ENCODE measurements at regions not wholly inside any gene's neighbourhood (a gene's known extent, or its start where the extent isn't known, plus 50 kb on each side); places are given as distances from the start of the nearest gene placed in this dataset.
A peak's percentile ranks its signal among the peaks of the same experiment; 100 is the strongest.
"Not testable (repeated sequence)": the region's sequence is repeated elsewhere in the genome, so short reads cannot be mapped to it uniquely, and the experiment has no call there.

DNA sequence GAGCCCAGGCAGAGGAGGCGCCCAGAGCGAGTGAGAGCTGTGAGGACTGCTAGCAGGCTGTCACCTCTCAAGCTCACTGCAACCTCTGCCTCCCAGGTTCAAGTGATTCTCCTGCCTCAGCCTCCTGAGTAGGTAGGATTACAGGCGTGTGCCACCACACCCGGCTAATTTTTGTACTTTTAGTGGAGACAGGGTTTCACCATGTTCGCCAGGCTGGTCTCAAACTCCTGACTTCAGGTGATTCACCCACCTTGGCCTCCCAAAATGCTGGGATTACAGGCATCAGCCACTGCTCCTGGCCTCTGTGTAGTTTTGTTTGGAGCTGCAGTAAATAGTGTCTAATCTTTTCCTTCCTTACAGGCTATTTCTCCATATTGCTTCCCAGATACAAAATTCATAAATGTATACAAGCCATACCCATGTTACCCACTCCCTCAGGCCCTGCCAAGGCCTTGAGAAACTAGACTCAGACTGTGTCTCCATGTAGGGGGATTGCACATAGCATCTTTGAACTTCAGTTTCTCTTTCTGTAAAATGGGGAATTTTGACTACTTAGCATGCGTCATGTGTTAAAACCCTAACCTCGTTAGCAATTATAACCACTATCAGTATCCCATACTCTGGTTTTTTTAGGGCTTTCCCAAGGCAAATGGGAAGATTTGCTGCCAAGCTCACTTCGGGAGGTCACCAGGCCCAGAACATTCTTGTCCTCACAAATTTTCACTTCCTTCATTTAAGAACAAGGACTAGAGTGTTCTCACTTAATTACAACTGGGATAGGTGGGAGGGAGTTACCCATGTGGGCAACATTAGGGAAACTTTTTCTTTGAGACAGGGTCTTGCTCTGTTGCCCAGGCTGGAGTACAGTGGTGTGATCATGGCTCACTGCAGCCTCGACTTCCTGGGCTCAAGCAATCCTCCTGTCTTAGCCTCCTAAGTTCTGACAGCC, 67.3 kb upstream of the DDR1 start:
- no peaks in the 10 kb centered on the region for H3K36me3 ChIP-seq
- WGBS, 2 donors, result 88 to 91% methylated on average over 9 of the region's 9 CpGs
- peak overlapping the region in 1 of 4 donors; percentile 73 for H3K27ac ChIP-seq
- no peak overlapping the region for H3K4me3 ChIP-seq
- TF ChIP-seq, protein P1, sequence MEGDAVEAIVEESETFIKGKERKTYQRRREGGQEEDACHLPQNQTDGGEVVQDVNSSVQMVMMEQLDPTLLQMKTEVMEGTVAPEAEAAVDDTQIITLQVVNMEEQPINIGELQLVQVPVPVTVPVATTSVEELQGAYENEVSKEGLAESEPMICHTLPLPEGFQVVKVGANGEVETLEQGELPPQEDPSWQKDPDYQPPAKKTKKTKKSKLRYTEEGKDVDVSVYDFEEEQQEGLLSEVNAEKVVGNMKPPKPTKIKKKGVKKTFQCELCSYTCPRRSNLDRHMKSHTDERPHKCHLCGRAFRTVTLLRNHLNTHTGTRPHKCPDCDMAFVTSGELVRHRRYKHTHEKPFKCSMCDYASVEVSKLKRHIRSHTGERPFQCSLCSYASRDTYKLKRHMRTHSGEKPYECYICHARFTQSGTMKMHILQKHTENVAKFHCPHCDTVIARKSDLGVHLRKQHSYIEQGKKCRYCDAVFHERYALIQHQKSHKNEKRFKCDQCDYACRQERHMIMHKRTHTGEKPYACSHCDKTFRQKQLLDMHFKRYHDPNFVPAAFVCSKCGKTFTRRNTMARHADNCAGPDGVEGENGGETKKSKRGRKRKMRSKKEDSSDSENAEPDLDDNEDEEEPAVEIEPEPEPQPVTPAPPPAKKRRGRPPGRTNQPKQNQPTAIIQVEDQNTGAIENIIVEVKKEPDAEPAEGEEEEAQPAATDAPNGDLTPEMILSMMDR (IDR thresholded peaks at IDR 0.05), result no peak
- TF ChIP-seq POLR2AphosphoS5 (IDR thresholded peaks at IDR 0.05), result no peak
- TF ChIP-seq POLR2A (IDR thresholded peaks at IDR 0.05), result no peak
- TF ChIP-seq EP300 (IDR thresholded peaks at IDR 0.05), result no peak
- ATAC-seq (ENCODE audit: low FRiP score in 2 of 2) (no peak), DNase-seq (no peak)
- no peaks in the 10 kb centered on the region for H3K9me3 ChIP-seq
- no peaks in the 10 kb centered on the region for H3K27me3 ChIP-seq
- peaks cover 23 to 32% (median 29%) of the 10 kb centered on the region in 4 donors for H3K4me1 ChIP-seq

DNA sequence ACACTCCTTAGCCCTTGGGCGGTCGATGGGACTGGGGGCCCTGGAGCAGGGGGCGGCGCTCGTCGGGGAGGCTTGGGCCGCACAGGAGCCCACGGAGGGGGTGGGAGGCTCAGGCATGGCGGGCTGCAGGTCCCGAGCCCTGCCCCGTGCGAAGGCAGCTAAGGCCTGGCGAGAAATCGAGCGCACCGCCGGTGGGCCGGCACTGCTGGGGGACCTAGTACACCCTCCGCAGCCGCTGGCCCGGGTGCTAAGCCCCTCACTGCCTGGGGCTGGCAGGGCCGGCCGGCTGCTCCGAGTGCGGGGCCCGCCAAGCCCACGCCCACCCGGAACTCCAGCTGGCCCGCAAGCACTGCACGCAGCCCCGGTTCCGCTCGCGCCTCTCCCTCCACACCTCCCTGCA, 68.0 kb upstream of the DDR1 start:
- H3K9me3 ChIP-seq; H3K36me3 ChIP-seq; H3K27me3 ChIP-seq; ATAC-seq (ENCODE audit: low FRiP score in 2 of 2); H3K4me3 ChIP-seq: not testable (repeated sequence)
- DNase-seq, result peak in 1 of 2 donors; percentile 82
- peak overlapping the region in 1 of 4 donors; percentile 73 for H3K27ac ChIP-seq
- 97% methylated on average over 26 of the region's 34 CpGs; no CpG with 5 or more reads in 1 of the 2 donors for WGBS, 2 donors
- H3K4me1 ChIP-seq, result peaks cover 17 to 28% (median 25%) of the 10 kb centered on the region in 4 donors

DNA sequence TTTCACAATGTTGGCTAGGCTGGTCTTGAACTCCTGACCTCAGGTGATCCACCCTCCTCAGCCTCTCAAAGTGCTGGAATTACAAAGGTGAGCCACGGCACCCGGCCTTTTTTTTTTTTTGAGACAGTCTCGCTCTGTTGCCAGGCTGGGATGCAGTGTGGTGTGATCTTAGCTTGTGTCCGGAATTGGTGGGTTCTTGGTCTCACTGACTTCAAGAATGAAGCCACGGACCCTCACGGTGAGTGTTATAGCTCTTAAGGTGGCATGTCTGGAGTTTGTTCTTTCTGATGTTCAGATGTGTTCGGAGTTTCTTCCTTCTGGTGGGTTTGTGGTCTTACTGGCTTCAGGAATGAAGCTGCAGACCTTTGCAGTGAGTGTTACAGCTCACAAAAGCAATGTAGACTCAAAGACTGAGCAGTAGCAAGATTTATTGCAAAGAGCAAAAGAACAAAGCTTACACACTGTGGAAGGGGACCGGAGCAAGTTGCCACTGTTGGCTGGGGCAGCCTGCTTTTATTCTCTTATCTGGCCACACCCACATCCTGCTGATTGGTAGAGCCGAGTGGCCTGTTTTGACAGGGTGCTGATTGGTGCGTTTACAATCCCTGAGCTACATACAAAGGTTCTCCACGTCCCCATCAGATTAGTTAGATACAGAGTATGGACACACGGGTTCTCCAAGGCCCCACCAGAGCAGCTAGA, 69.1 kb upstream of the DDR1 start:
- H3K9me3 ChIP-seq; H3K36me3 ChIP-seq; DNase-seq; H3K27me3 ChIP-seq; H3K4me3 ChIP-seq; ATAC-seq (ENCODE audit: low FRiP score in 2 of 2): not testable (repeated sequence)
- peaks cover 17 to 28% (median 21%) of the 10 kb centered on the region in 4 donors for H3K4me1 ChIP-seq
- WGBS, 2 donors, result 70 to 85% methylated on average over 11 to 12 of the region's 12 CpGs
- H3K27ac ChIP-seq, result peak overlapping the region in 1 of 4 donors; percentile 63

DNA sequence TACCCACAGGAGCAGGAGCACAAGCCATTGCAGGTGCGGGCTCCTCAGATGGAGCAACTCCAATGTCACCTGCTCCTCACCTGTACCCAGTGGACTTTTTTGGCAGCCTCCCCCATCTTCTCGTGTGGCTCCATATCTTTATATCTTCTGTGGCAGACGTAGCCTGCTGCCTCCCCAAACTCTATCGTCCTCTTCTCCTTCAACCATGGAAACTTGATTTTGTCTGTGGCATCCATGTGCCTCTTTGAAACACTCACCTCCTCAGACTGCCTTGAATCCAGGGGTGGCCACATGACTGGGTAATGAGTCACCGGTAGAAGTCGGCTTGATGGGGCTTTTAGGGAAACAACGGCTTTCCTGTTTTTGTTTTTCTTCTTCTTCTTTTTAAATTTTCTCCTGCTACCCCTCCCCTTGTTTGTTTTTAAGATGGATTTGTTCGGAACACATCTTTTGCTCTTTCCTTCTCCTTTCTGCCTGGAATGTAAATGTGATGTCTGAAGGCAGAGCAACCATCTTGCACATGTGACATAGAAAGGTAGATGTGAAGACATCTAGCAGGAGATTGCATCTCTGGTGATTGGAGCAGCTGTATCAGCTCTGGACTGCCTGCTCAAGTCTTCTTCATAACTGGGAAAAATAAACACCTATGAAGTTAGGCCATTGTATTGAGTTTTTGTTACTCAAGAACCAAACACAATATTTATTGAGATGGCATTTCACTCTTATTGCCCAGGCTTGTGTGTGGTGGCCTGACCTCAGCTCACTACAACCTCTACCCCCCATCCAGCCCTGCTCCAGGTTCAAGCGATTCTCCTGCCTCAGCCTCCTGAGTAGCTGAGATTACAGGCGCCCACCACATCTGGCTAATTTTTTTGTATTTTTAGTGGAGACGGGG, 69.9 kb upstream of the DDR1 start:
- Histone ChIP-seq H3K27me3 (no peaks in the 10 kb centered on the region), H3K4me3 (no peak overlapping the region), H3K9me3 (no peaks in the 10 kb centered on the region), H3K4me1 (peaks cover 16 to 21% (median 19%) of the 10 kb centered on the region in 4 donors), H3K27ac (peak overlapping the region in 3 of 4 donors; percentile 50 to 63 (median 55)), H3K36me3 (no peaks in the 10 kb centered on the region)
- TF ChIP-seq POLR2AphosphoS5 (IDR thresholded peaks at IDR 0.05) (no peak), EP300 (IDR thresholded peaks at IDR 0.05) (no peak), POLR2A (IDR thresholded peaks at IDR 0.05) (peak in 1 of 4 donors; percentile 11)
- TF ChIP-seq, protein P1 (IDR thresholded peaks at IDR 0.05), result no peak
- DNase-seq (peak in 1 of 2 donors; percentile 71), ATAC-seq (ENCODE audit: low FRiP score in 2 of 2) (peak; percentile 64 to 67)
- 66 to 71% methylated on average over 11 of the region's 11 CpGs for WGBS, 2 donors

DNA sequence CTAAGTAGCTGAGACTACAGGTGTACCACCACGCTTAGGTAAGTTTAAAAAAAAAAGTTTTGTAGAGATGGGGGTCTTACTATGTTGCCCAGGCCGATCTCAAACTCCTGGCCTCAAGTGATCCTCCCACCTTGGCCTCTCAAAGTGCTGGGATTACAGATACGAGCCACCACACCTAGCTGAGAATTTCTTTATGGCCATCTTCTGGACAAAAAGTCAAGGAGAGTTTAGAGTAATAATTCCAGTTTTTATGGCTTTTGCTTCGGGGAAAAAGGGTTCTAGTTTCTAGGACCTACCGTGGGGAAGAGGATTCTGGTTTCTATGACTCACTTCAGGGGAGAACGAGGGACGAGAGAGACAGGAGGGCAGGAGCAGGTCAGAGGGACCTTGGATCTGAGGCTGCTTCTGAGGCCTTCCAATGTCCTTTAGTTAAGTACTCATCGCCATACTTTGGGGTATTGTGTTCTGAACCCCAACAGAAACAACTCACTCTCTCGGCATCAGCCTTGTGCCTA, 69.3 kb upstream of the IER3 start:
- Histone ChIP-seq H3K4me1 (peaks cover 16 to 21% (median 19%) of the 10 kb centered on the region in 4 donors), H3K9me3 (no peaks in the 10 kb centered on the region), H3K4me3 (no peak overlapping the region), H3K27ac (peak overlapping the region in 2 of 4 donors; percentile 55 to 63), H3K36me3 (no peaks in the 10 kb centered on the region), H3K27me3 (no peaks in the 10 kb centered on the region)
- WGBS, 2 donors, result 89% methylated on average over 9 of the region's 9 CpGs
- TF ChIP-seq, protein P1 (IDR thresholded peaks at IDR 0.05), result no peak
- TF ChIP-seq EP300 (IDR thresholded peaks at IDR 0.05) (no peak), POLR2A (IDR thresholded peaks at IDR 0.05) (no peak), POLR2AphosphoS5 (IDR thresholded peaks at IDR 0.05) (no peak)
- no peak for DNase-seq
- no peak for ATAC-seq (ENCODE audit: low FRiP score in 2 of 2)

All from upper lobe of left lung (tissue), 6 donors.